ENCODE measurements at regions not wholly inside any gene's neighbourhood (a gene's known extent, or its start where the extent isn't known, plus 50 kb on each side); places are given as distances from the start of the nearest gene placed in this dataset.
"Not testable (repeated sequence)": the region's sequence is repeated elsewhere in the genome, so short reads cannot be mapped to it uniquely, and the experiment has no call there.

GRCh38 chr4:3601992-3602391 lies 69.8 kb upstream of the LRPAP1 start:
- peaks cover 0 to 11% (median 7%) of the 10 kb centered on the region in 4 donors for H3K9me3 ChIP-seq
- intact Hi-C loops (cut with DNase I; ENCODE audit: low total_unique reads) = no loop called here
- no peak for DNase-seq
- H3K4me3 ChIP-seq = no peak overlapping the region
- WGBS, 5 donors = 66 to 82% (median 78%) methylated on average over 3 of the region's 3 CpGs
- H3K27ac ChIP-seq = no peak overlapping the region
- no peaks in the 10 kb centered on the region for H3K36me3 ChIP-seq
- H3K4me1 ChIP-seq = no peaks in the 10 kb centered on the region
- H3K27me3 ChIP-seq = peaks cover 0 to 29% (median 4%) of the 10 kb centered on the region in 3 donors
- TF ChIP-seq CTCF (IDR thresholded peaks at IDR 0.05) = no peak
- no peak for TF ChIP-seq POLR2A (IDR thresholded peaks at IDR 0.05)
- TF ChIP-seq POLR2AphosphoS5 (IDR thresholded peaks at IDR 0.05) = no peak
- TF ChIP-seq EP300 (IDR thresholded peaks at IDR 0.05) = no peak

GRCh38 chr4:3601108-3601690 lies 69.0 kb upstream of the LRPAP1 start:
- intact Hi-C loops (cut with DNase I; ENCODE audit: low total_unique reads); DNase-seq; H3K4me3 ChIP-seq; H3K27ac ChIP-seq; H3K36me3 ChIP-seq; H3K4me1 ChIP-seq: not testable (repeated sequence)
- Histone ChIP-seq H3K9me3 (peaks cover 0 to 11% (median 7%) of the 10 kb centered on the region in 4 donors), H3K27me3 (peaks cover 0 to 31% (median 5%) of the 10 kb centered on the region in 3 donors)
- 75 to 86% (median 82%) methylated on average over 6 to 12 of the region's 12 CpGs for WGBS, 5 donors

- TF ChIP-seq POLR2A (IDR thresholded peaks at IDR 0.05) (no peak), POLR2AphosphoS5 (IDR thresholded peaks at IDR 0.05) (no peak), CTCF (IDR thresholded peaks at IDR 0.05) (no peak)
- H3K36me3 ChIP-seq = no peaks in the 10 kb centered on the region
- WGBS, 5 donors = 41 to 56% (median 50%) methylated on average over 4 to 9 of the region's 9 CpGs
- peaks cover 0 to 11% (median 7%) of the 10 kb centered on the region in 4 donors for H3K9me3 ChIP-seq
- no peak overlapping the region for H3K27ac ChIP-seq
- intact Hi-C loops (cut with DNase I; ENCODE audit: low total_unique reads) = no loop called here
- H3K4me1 ChIP-seq = no peaks in the 10 kb centered on the region
- H3K4me3 ChIP-seq = no peak overlapping the region
- H3K27me3 ChIP-seq = peaks cover 0 to 29% (median 5%) of the 10 kb centered on the region in 3 donors
- no peak for DNase-seq
These were observed 67.7 kb upstream of the LRPAP1 start for GRCh38 chr4:3599951-3600350.

- no peak for TF ChIP-seq EP300 (IDR thresholded peaks at IDR 0.05)
- TF ChIP-seq POLR2AphosphoS5 (IDR thresholded peaks at IDR 0.05) = no peak
- no peak for TF ChIP-seq POLR2A (IDR thresholded peaks at IDR 0.05)
- no peak for TF ChIP-seq CTCF (IDR thresholded peaks at IDR 0.05)
- no peak for DNase-seq
- Histone ChIP-seq H3K4me3 (no peak overlapping the region), H3K9me3 (peaks cover 0 to 11% (median 7%) of the 10 kb centered on the region in 4 donors), H3K36me3 (no peaks in the 10 kb centered on the region), H3K4me1 (no peaks in the 10 kb centered on the region), H3K27me3 (peaks cover 0 to 18% (median 5%) of the 10 kb centered on the region in 3 donors), H3K27ac (no peak overlapping the region)
- 66 to 96% (median 91%) methylated on average over 8 of the region's 8 CpGs for WGBS, 5 donors
- intact Hi-C loops (cut with DNase I; ENCODE audit: low total_unique reads) = no loop called here
These were observed 66.5 kb upstream of the LRPAP1 start for GRCh38 chr4:3598695-3599227.

GRCh38 chr4:3597896-3598505 lies 65.8 kb upstream of the LRPAP1 start:
- intact Hi-C loops (cut with DNase I; ENCODE audit: low total_unique reads); DNase-seq; H3K4me1 ChIP-seq; H3K27ac ChIP-seq; H3K4me3 ChIP-seq; H3K36me3 ChIP-seq: not testable (repeated sequence)
- Histone ChIP-seq H3K27me3 (peaks cover 0 to 18% (median 5%) of the 10 kb centered on the region in 3 donors), H3K9me3 (peaks cover 0 to 11% (median 7%) of the 10 kb centered on the region in 4 donors)
- 60 to 100% (median 66%) methylated on average over 1 to 13 of the region's 13 CpGs for WGBS, 5 donors

GRCh38 chr4:3596957-3597733 lies 64.9 kb upstream of the LRPAP1 start:
- H3K4me3 ChIP-seq; H3K4me1 ChIP-seq; H3K27ac ChIP-seq; DNase-seq; H3K36me3 ChIP-seq; H3K9me3 ChIP-seq; intact Hi-C loops (cut with DNase I; ENCODE audit: low total_unique reads): not testable (repeated sequence)
- H3K27me3 ChIP-seq = peaks cover 0 to 18% (median 5%) of the 10 kb centered on the region in 3 donors
- WGBS, 5 donors = 54 to 71% (median 60%) methylated on average over 18 to 23 of the region's 23 CpGs

GRCh38 chr4:3595627-3596291 lies 63.5 kb upstream of the LRPAP1 start:
- H3K36me3 ChIP-seq; H3K4me3 ChIP-seq; DNase-seq; intact Hi-C loops (cut with DNase I; ENCODE audit: low total_unique reads); H3K4me1 ChIP-seq; H3K27ac ChIP-seq; H3K9me3 ChIP-seq: not testable (repeated sequence)
- peaks cover 0 to 12% (median 5%) of the 10 kb centered on the region in 3 donors for H3K27me3 ChIP-seq
- 62 to 84% (median 78%) methylated on average over 7 to 24 of the region's 27 CpGs for WGBS, 5 donors

All from stomach (tissue), 8 donors.